Smooth muscle cell (in vitro differentiated cells): ENCODE measurements at regions not wholly inside any gene's neighbourhood (a gene's known extent, or its start where the extent isn't known, plus 50 kb on each side); places are given as distances from the start of the nearest gene placed in this dataset.
"Not testable (repeated sequence)": the region's sequence is repeated elsewhere in the genome, so short reads cannot be mapped to it uniquely, and the experiment has no call there.

Experiments used
- DNase-seq: peaks from one replicate; lab custom pipeline; 2025; ENCODE audit not compliant: unreplicated experiment; lab: John Stamatoyannopoulos, UW
- H2AFZ ChIP-seq: fragments of 200-600 bp; sonication (generic); 2 replicates; pipeline ENCODE4 v1.6.0; 2016; ENCODE audit warnings: antibody characterized with exemption, low read depth, mild to moderate bottlenecking
- H3F3A ChIP-seq: fragments of 200-600 bp; sonication (generic); 2 replicates; pipeline ENCODE4 v1.6.0; 2017; ENCODE audit warnings: antibody characterized with exemption, low read depth
- H3K27ac ChIP-seq: fragments of 200-600 bp; sonication (generic); 2 replicates; pipeline ENCODE4 v1.5.1; 2016; ENCODE audit warnings: low read depth, mild to moderate bottlenecking
- H3K27me3 ChIP-seq: fragments of 200-600 bp; sonication (generic); 2 replicates; pipeline ENCODE4 v1.6.1; 2016; ENCODE audit warnings: low read depth, mild to moderate bottlenecking
- H3K36me3 ChIP-seq: fragments of 200-600 bp; sonication (generic); 2 replicates; pipeline ENCODE4 v1.5.1; 2016; ENCODE audit warnings: low read depth
- H3K4me1 ChIP-seq: fragments of 200-600 bp; sonication (generic); 2 replicates; pipeline ENCODE4 v1.5.1; 2016; ENCODE audit warnings: low read depth
- H3K4me2 ChIP-seq: fragments of 200-600 bp; sonication (generic); 2 replicates; pipeline ENCODE4 v1.6.0; 2016; ENCODE audit warnings: mild to moderate bottlenecking
- H3K4me3 ChIP-seq: fragments of 200-600 bp; sonication (generic); 2 replicates; pipeline ENCODE4 v1.5.1; 2016; ENCODE audit warnings: mild to moderate bottlenecking
- H3K79me2 ChIP-seq: fragments of 200-600 bp; sonication (generic); 2 replicates; pipeline ENCODE4 v1.6.0; 2016; ENCODE audit warnings: low read depth, mild to moderate bottlenecking
- H3K9ac ChIP-seq: fragments of 200-600 bp; sonication (generic); 2 replicates; pipeline ENCODE4 v1.6.0; 2016; ENCODE audit warnings: low read depth
- H3K9me3 ChIP-seq: fragments of 200-600 bp; sonication (generic); replicated peaks from 2 replicates; pipeline ENCODE4 v1.5.1; 2016; ENCODE audit warnings: low read depth
- H4K20me1 ChIP-seq: fragments of 200-600 bp; sonication (generic); 2 replicates; pipeline ENCODE4 v1.6.0; 2016; ENCODE audit warnings: low read depth
- CTCF ChIP-seq: fragments of 200-600 bp; sonication (generic); IDR thresholded peaks from 2 replicates; pipeline ENCODE4 v1.5.1; 2017; ENCODE audit warnings: borderline replicate concordance, mild to moderate bottlenecking, antibody characterized with exemption; ENCODE audit not compliant: insufficient read depth, poor library complexity, severe bottlenecking
- WGBS: methylation state at CpG from one replicate; pipeline ENCODE4 v1.1.7; 2016; ENCODE audit warnings: low lambda C conversion rate; 5-methylcytosine and 5-hydroxymethylcytosine counted together

- Histone ChIP-seq H4K20me1 (no peaks in the 10 kb centered on the region), H3K79me2 (no peaks in the 10 kb centered on the region), H3F3A (no peaks in the 10 kb centered on the region), H2AFZ (peak overlapping the region; percentile 70), H3K4me1 (no peaks in the 10 kb centered on the region), H3K4me3 (no peak overlapping the region), H3K9me3 (no peaks in the 10 kb centered on the region), H3K27me3 (no peaks in the 10 kb centered on the region), H3K9ac (no peak overlapping the region), H3K4me2 (no peak overlapping the region), H3K36me3 (no peaks in the 10 kb centered on the region), H3K27ac (no peak overlapping the region)
- 74% methylated on average over 2 of the region's 2 CpGs for WGBS
- DNase-seq, result no peak
- TF ChIP-seq CTCF, result no peak
Observed at GRCh38 chr7:106747804-106748203, 86.8 kb upstream of the CCDC71L start.

- no peak for TF ChIP-seq CTCF
- no peaks in the 10 kb centered on the region for H4K20me1 ChIP-seq
Observed at GRCh38 chr7:106749165-106749564, 88.2 kb upstream of the CCDC71L start.

GRCh38 chr7:106750773-106751172, 89.8 kb upstream of the CCDC71L start:
- Histone ChIP-seq H4K20me1 (no peaks in the 10 kb centered on the region), H3F3A (no peaks in the 10 kb centered on the region), H3K27ac (no peak overlapping the region), H3K9ac (no peak overlapping the region), H3K4me3 (no peak overlapping the region), H3K79me2 (no peaks in the 10 kb centered on the region), H3K27me3 (no peaks in the 10 kb centered on the region), H3K4me1 (no peaks in the 10 kb centered on the region), H3K36me3 (no peaks in the 10 kb centered on the region), H3K4me2 (no peak overlapping the region), H3K9me3 (no peaks in the 10 kb centered on the region), H2AFZ (no peak overlapping the region)
- TF ChIP-seq CTCF, result no peak
- DNase-seq, result no peak
- 91% methylated on average over 7 of the region's 7 CpGs for WGBS

More at GRCh38 chr7:106749165-106749564, 88.2 kb upstream of the CCDC71L start:
- no peak overlapping the region for H3K9ac ChIP-seq
- 90% methylated on average over 1 of the region's 1 CpG for WGBS
- H3F3A ChIP-seq, result no peaks in the 10 kb centered on the region
- no peak overlapping the region for H2AFZ ChIP-seq
- no peak overlapping the region for H3K4me3 ChIP-seq
- H3K4me1 ChIP-seq, result no peaks in the 10 kb centered on the region
- no peaks in the 10 kb centered on the region for H3K27me3 ChIP-seq
- no peaks in the 10 kb centered on the region for H3K9me3 ChIP-seq
- no peak for DNase-seq
- H3K4me2 ChIP-seq, result no peak overlapping the region
- no peak overlapping the region for H3K27ac ChIP-seq
- H3K79me2 ChIP-seq, result no peaks in the 10 kb centered on the region
- H3K36me3 ChIP-seq, result no peaks in the 10 kb centered on the region

GRCh38 chr7:106752367-106752766, 91.4 kb upstream of the CCDC71L start:
- no peaks in the 10 kb centered on the region for H3K36me3 ChIP-seq
- no peak overlapping the region for H2AFZ ChIP-seq
- DNase-seq, result no peak
- no peaks in the 10 kb centered on the region for H3K79me2 ChIP-seq
- WGBS, result 67% methylated on average over 1 of the region's 1 CpG
- no peak overlapping the region for H3K4me3 ChIP-seq
- H3K27ac ChIP-seq, result no peak overlapping the region
- H3K27me3 ChIP-seq, result no peaks in the 10 kb centered on the region
- H4K20me1 ChIP-seq, result no peaks in the 10 kb centered on the region
- no peaks in the 10 kb centered on the region for H3K9me3 ChIP-seq
- H3K4me2 ChIP-seq, result no peak overlapping the region
- no peak overlapping the region for H3K9ac ChIP-seq
- H3F3A ChIP-seq, result no peaks in the 10 kb centered on the region
- no peak for TF ChIP-seq CTCF
- no peaks in the 10 kb centered on the region for H3K4me1 ChIP-seq

- H3K9ac ChIP-seq, H4K20me1 ChIP-seq, DNase-seq, H3K9me3 ChIP-seq, H3K79me2 ChIP-seq, H3K27ac ChIP-seq, H3K4me2 ChIP-seq, H3K36me3 ChIP-seq, H3F3A ChIP-seq, H2AFZ ChIP-seq, H3K4me3 ChIP-seq, H3K4me1 ChIP-seq, H3K27me3 ChIP-seq: not testable (repeated sequence)
- WGBS, result 95% methylated on average over 3 of the region's 3 CpGs
Observed at GRCh38 chr7:106755024-106755423, 94.1 kb upstream of the CCDC71L start.
